WTC11 (cell line): ENCODE measurements at regions not wholly inside any gene's neighbourhood (a gene's known extent, or its start where the extent isn't known, plus 50 kb on each side); places are given as distances from the start of the nearest gene placed in this dataset.

Experiments
- HMGA2 ChIP-seq: fragments of 250-450 bp; sonication (Bioruptor Pico); IDR thresholded peaks from 2 replicates; pipeline ENCODE4 v1.4.0; 2021; ENCODE audit warnings: mild to moderate bottlenecking, moderate library complexity
- NFYB ChIP-seq: sonication (generic); formaldehyde crosslinking; conservative IDR thresholded peaks from 2 replicates; pipeline ENCODE4 v1.8.0; 2022; ENCODE audit warnings: low read depth, missing genetic modification reagents
- RORB ChIP-seq: fragments of 250-450 bp; sonication (Bioruptor Pico); IDR thresholded peaks from 2 replicates; pipeline ENCODE4 v1.9.0; 2021; ENCODE audit warnings: mild to moderate bottlenecking
- TEAD1 ChIP-seq: sonication (generic); formaldehyde crosslinking; IDR thresholded peaks from 2 replicates; pipeline ENCODE4 v1.8.0; 2022; ENCODE audit warnings: mild to moderate bottlenecking, missing genetic modification reagents
- TEAD4 ChIP-seq: sonication (generic); formaldehyde crosslinking; IDR thresholded peaks from 2 replicates; pipeline ENCODE4 v1.8.0; 2022; ENCODE audit warnings: mild to moderate bottlenecking, missing genetic modification reagents
- ZNF121 ChIP-seq: sonication (generic); formaldehyde crosslinking; IDR thresholded peaks from 2 replicates; pipeline ENCODE4 v1.8.0; 2023; ENCODE audit warnings: missing genetic modification reagents
- TF ChIP-seq, protein P1 (sequence below): fragments of 200-600 bp; IDR thresholded peaks from 2 replicates; pipeline ENCODE4 v1.8.0; 2022; ENCODE audit warnings: antibody characterized with exemption
- TF ChIP-seq, protein P2 (sequence below): sonication (generic); formaldehyde crosslinking; IDR thresholded peaks from 2 replicates; pipeline ENCODE4 v1.8.0; 2022; ENCODE audit warnings: mild to moderate bottlenecking, missing genetic modification reagents
- TF ChIP-seq, protein P3 (sequence below): sonication (generic); formaldehyde crosslinking; conservative IDR thresholded peaks from 2 replicates; pipeline ENCODE4 v1.8.1; 2023; ENCODE audit warnings: mild to moderate bottlenecking, low read depth, missing genetic modification reagents, moderate library complexity
- TF ChIP-seq, protein P4 (sequence below): sonication (generic); formaldehyde crosslinking; IDR thresholded peaks from 2 replicates; pipeline ENCODE4 v1.8.1; 2023; ENCODE audit warnings: mild to moderate bottlenecking, missing genetic modification reagents, moderate library complexity
- TF ChIP-seq, protein P5 (sequence below): sonication (generic); formaldehyde crosslinking; IDR thresholded peaks from 2 replicates; pipeline ENCODE4 v1.8.0; 2022; ENCODE audit warnings: mild to moderate bottlenecking, missing genetic modification reagents
- TF ChIP-seq, protein P6 (sequence below): sonication (generic); formaldehyde crosslinking; IDR thresholded peaks from 2 replicates; pipeline ENCODE4 v1.8.1; 2022; ENCODE audit warnings: low read depth, mild to moderate bottlenecking, moderate library complexity, missing genetic modification reagents, borderline replicate concordance
- TF ChIP-seq, protein P7 (sequence below): sonication (generic); formaldehyde crosslinking; IDR thresholded peaks from 2 replicates; pipeline ENCODE4 v1.8.0; 2022; ENCODE audit warnings: missing genetic modification reagents
- TF ChIP-seq, protein P8 (sequence below): sonication (generic); formaldehyde crosslinking; IDR thresholded peaks from 2 replicates; pipeline ENCODE4 v1.8.1; 2023; ENCODE audit warnings: mild to moderate bottlenecking, missing genetic modification reagents, moderate library complexity

DNA sequence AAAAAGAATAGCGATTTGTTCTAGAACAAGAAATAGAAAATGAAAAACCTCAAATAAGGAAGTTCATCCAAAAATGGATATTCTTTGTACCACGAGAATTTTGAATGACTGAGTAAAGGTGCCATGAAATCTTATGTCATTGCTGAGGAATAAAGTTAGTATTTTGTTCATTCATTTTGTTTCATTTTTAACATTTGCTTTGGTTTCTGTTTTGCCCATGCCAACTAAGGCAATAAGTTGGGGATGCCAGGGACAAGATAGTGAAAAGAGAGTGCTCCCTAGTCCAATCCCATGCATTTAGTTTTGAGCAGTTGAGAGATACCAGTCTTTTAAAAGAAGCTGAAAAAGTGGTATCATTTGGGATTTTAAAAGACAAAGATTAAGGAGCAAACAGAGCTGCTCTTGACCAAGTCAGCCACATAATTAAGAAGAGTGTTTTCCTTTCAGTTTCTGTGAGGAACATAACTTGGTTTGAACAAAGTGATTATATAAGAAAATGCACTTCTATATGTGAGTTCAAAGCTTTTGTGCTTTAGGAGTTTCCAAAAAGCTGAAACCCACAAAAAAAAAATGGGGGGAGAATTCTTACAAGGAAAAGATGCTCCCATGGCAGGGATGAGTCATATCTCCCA, 201.4 kb downstream of the PLOD2 start:
- TF ChIP-seq, protein P1, sequence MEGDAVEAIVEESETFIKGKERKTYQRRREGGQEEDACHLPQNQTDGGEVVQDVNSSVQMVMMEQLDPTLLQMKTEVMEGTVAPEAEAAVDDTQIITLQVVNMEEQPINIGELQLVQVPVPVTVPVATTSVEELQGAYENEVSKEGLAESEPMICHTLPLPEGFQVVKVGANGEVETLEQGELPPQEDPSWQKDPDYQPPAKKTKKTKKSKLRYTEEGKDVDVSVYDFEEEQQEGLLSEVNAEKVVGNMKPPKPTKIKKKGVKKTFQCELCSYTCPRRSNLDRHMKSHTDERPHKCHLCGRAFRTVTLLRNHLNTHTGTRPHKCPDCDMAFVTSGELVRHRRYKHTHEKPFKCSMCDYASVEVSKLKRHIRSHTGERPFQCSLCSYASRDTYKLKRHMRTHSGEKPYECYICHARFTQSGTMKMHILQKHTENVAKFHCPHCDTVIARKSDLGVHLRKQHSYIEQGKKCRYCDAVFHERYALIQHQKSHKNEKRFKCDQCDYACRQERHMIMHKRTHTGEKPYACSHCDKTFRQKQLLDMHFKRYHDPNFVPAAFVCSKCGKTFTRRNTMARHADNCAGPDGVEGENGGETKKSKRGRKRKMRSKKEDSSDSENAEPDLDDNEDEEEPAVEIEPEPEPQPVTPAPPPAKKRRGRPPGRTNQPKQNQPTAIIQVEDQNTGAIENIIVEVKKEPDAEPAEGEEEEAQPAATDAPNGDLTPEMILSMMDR: no peak
- TF ChIP-seq TEAD1 (CRISPR knock-in tag) (no peak), TEAD4 (no peak), NFYB (CRISPR knock-in tag) (no peak), HMGA2 (no peak), ZNF121 (no peak), RORB (CRISPR knock-in tag) (no peak)
- TF ChIP-seq, protein P2, sequence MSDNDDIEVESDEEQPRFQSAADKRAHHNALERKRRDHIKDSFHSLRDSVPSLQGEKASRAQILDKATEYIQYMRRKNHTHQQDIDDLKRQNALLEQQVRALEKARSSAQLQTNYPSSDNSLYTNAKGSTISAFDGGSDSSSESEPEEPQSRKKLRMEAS: no peak
- TF ChIP-seq, protein P3, sequence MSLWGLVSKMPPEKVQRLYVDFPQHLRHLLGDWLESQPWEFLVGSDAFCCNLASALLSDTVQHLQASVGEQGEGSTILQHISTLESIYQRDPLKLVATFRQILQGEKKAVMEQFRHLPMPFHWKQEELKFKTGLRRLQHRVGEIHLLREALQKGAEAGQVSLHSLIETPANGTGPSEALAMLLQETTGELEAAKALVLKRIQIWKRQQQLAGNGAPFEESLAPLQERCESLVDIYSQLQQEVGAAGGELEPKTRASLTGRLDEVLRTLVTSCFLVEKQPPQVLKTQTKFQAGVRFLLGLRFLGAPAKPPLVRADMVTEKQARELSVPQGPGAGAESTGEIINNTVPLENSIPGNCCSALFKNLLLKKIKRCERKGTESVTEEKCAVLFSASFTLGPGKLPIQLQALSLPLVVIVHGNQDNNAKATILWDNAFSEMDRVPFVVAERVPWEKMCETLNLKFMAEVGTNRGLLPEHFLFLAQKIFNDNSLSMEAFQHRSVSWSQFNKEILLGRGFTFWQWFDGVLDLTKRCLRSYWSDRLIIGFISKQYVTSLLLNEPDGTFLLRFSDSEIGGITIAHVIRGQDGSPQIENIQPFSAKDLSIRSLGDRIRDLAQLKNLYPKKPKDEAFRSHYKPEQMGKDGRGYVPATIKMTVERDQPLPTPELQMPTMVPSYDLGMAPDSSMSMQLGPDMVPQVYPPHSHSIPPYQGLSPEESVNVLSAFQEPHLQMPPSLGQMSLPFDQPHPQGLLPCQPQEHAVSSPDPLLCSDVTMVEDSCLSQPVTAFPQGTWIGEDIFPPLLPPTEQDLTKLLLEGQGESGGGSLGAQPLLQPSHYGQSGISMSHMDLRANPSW (CRISPR knock-in tag): no peak
- TF ChIP-seq, protein P4, sequence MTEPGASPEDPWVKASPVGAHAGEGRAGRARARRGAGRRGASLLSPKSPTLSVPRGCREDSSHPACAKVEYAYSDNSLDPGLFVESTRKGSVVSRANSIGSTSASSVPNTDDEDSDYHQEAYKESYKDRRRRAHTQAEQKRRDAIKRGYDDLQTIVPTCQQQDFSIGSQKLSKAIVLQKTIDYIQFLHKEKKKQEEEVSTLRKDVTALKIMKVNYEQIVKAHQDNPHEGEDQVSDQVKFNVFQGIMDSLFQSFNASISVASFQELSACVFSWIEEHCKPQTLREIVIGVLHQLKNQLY (CRISPR knock-in tag): no peak
- TF ChIP-seq, protein P5, sequence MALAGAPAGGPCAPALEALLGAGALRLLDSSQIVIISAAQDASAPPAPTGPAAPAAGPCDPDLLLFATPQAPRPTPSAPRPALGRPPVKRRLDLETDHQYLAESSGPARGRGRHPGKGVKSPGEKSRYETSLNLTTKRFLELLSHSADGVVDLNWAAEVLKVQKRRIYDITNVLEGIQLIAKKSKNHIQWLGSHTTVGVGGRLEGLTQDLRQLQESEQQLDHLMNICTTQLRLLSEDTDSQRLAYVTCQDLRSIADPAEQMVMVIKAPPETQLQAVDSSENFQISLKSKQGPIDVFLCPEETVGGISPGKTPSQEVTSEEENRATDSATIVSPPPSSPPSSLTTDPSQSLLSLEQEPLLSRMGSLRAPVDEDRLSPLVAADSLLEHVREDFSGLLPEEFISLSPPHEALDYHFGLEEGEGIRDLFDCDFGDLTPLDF (CRISPR knock-in tag): no peak
- TF ChIP-seq, protein P6, sequence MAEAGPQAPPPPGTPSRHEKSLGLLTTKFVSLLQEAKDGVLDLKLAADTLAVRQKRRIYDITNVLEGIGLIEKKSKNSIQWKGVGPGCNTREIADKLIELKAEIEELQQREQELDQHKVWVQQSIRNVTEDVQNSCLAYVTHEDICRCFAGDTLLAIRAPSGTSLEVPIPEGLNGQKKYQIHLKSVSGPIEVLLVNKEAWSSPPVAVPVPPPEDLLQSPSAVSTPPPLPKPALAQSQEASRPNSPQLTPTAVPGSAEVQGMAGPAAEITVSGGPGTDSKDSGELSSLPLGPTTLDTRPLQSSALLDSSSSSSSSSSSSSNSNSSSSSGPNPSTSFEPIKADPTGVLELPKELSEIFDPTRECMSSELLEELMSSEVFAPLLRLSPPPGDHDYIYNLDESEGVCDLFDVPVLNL: no peak
- TF ChIP-seq, protein P7, sequence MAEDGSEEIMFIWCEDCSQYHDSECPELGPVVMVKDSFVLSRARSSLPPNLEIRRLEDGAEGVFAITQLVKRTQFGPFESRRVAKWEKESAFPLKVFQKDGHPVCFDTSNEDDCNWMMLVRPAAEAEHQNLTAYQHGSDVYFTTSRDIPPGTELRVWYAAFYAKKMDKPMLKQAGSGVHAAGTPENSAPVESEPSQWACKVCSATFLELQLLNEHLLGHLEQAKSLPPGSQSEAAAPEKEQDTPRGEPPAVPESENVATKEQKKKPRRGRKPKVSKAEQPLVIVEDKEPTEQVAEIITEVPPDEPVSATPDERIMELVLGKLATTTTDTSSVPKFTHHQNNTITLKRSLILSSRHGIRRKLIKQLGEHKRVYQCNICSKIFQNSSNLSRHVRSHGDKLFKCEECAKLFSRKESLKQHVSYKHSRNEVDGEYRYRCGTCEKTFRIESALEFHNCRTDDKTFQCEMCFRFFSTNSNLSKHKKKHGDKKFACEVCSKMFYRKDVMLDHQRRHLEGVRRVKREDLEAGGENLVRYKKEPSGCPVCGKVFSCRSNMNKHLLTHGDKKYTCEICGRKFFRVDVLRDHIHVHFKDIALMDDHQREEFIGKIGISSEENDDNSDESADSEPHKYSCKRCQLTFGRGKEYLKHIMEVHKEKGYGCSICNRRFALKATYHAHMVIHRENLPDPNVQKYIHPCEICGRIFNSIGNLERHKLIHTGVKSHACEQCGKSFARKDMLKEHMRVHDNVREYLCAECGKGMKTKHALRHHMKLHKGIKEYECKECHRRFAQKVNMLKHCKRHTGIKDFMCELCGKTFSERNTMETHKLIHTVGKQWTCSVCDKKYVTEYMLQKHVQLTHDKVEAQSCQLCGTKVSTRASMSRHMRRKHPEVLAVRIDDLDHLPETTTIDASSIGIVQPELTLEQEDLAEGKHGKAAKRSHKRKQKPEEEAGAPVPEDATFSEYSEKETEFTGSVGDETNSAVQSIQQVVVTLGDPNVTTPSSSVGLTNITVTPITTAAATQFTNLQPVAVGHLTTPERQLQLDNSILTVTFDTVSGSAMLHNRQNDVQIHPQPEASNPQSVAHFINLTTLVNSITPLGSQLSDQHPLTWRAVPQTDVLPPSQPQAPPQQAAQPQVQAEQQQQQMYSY (CRISPR knock-in tag): no peak
- TF ChIP-seq, protein P8, sequence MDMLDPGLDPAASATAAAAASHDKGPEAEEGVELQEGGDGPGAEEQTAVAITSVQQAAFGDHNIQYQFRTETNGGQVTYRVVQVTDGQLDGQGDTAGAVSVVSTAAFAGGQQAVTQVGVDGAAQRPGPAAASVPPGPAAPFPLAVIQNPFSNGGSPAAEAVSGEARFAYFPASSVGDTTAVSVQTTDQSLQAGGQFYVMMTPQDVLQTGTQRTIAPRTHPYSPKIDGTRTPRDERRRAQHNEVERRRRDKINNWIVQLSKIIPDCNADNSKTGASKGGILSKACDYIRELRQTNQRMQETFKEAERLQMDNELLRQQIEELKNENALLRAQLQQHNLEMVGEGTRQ (CRISPR knock-in tag): no peak
